GM21447 (cell line): ENCODE measurements at regions not wholly inside any gene's neighbourhood (a gene's known extent, or its start where the extent isn't known, plus 50 kb on each side); places are given as distances from the start of the nearest gene placed in this dataset.
"Not testable (repeated sequence)": the region's sequence is repeated elsewhere in the genome, so short reads cannot be mapped to it uniquely, and the experiment has no call there.

Source experiments
- ATAC-seq: cut with Tn5 transposase; IDR thresholded peaks from one replicate; pipeline ENCODE4 v1.9.1; 2021; ENCODE audit not compliant: unreplicated experiment

DNA sequence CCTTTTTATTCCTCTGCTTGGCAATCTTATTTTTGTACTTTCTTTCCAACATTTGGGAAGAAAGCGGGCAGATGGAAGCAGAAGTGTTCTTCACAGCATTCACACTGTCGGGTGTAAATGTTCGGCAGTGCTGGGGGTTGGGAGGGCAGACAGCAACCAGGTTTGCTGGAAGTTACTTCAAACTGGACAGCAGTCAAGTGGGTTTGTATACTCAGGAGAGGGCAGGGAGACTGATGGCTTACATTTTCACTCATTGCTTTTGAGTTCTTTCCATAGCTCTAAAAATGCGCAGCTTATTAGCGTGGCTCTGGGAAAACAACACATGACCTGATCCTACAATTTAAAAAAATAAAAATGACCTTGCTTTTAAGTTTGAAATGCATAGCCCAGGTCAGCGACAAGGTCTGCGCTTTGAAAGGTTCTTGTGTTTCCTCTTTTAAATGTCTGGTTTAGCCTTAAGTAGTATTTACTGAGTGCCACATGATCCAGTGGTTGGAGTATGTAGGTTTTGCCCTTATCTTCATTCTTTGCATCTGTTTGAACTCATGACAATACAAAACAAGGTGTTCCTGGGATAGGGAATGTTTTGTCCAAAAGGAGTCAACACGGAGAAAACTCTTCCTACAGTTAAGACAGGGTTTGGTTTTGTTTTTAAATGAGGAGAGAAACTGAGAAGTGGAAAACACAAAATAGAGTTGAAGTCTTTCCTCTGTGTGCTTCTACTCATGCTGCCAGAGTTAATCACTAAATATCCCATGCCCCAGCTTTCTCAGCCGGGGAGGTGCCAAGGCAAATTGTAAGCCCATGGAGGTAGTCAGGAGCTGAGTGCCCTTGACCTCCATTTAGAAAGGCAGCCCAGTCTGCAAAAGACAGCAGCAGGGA is 132.7 kb upstream of the DMRT1 start:
- no peak for ATAC-seq

DNA sequence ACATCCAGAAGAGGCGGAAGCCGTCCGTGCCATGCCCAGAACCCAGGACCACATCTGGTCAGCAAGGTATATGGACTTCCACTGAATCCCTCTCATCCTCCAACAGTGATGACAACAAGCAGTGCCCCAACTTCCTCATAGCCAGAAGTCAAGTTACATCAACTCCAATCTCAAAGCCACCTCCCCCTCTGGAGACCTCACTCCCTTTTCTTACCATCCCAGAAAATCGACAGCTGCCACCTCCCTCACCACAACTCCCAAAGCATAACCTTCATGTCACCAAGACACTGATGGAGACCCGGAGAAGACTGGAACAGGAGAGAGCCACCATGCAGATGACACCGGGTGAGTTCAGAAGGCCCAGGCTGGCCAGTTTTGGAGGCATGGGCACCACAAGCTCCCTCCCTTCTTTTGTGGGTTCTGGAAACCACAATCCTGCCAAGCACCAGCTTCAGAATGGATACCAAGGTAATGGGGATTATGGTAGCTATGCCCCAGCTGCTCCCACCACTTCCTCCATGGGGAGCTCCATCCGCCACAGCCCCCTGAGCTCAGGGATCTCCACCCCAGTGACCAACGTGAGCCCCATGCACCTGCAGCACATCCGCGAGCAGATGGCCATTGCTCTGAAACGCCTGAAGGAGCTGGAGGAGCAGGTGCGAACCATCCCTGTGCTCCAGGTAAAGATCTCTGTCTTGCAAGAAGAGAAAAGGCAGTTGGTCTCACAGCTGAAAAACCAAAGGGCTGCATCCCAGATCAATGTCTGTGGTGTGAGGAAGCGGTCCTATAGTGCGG is 130.3 kb upstream of the DMRT1 start:
- no peak for ATAC-seq

DNA sequence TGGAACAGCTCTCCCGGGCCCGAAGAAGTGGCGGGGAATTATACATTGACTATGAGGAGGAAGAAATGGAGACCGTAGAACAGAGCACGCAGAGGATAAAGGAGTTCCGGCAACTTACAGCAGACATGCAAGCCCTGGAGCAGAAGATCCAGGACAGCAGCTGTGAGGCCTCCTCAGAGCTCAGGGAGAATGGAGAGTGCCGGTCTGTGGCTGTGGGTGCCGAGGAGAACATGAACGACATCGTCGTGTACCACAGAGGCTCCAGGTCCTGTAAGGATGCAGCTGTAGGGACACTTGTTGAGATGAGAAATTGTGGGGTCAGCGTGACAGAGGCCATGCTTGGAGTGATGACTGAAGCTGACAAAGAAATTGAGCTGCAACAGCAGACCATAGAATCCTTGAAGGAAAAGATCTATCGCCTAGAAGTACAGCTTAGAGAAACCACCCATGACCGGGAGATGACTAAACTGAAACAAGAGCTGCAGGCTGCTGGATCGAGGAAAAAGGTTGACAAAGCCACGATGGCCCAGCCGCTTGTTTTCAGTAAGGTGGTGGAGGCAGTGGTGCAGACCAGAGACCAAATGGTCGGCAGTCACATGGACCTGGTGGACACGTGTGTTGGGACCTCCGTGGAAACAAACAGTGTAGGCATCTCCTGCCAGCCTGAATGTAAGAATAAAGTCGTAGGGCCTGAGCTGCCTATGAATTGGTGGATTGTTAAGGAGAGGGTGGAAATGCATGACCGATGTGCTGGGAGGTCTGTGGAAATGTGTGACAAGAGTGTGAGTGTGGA is 129.5 kb upstream of the DMRT1 start:
- ATAC-seq: no peak

DNA sequence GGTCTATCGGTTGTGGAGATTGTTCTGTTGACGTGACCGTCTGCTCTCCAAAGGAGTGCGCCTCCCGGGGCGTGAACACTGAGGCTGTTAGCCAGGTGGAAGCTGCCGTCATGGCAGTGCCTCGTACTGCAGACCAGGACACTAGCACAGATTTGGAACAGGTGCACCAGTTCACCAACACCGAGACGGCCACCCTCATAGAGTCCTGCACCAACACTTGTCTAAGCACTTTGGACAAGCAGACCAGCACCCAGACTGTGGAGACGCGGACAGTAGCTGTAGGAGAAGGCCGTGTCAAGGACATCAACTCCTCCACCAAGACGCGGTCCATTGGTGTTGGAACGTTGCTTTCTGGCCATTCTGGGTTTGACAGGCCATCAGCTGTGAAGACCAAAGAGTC is 128.9 kb upstream of the DMRT1 start:
- no peak for ATAC-seq

DNA sequence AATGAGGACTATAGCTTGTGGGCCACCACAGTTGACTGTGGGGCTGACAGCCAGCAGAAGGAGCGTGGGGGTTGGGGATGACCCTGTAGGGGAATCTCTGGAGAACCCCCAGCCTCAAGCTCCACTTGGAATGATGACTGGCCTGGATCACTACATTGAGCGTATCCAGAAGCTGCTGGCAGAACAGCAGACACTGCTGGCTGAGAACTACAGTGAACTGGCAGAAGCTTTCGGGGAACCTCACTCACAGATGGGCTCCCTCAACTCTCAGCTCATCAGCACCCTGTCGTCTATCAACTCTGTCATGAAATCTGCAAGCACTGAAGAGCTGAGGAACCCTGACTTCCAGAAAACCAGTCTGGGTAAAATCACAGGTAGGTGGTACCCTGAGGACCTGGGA is 128.4 kb upstream of the DMRT1 start:
- ATAC-seq: no peak

DNA sequence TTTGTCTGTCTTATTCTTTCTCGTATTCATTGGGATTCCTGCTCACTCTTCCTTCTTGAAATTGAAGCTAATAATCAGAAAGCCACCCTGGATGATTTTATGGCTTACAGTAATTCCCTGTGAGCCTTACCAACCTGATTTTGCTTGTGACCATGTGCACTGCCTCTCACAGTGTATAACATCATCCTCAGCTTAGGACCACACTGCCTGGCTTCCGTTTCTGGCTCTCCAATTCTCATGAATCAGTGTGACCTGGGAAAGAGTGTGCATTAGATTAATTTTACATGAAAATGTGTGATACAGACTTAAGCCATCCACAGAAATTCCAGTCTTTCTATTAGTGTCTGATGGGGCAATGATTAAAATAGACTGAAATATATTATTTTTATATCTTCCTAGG is 126.8 kb upstream of the DMRT1 start:
- no peak for ATAC-seq

DNA sequence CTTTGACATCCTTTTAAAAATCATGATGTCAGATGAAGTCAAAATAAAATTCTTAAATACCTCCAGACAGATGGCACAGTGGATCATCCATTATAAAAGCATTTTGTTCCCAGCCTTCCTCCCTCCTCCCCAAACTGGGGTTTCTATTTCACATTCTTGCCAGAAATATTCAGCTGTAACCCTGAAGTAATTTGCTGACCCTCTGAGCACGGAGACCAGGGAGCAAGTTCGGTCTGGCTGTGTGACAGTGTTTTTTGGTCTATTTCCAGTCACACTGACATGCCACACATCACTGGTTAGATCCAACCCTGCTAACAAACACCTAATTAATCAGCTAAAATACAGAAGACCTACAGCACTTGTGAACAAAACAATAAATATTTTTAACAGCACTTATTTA is 126.2 kb upstream of the DMRT1 start:
- ATAC-seq: no peak

DNA sequence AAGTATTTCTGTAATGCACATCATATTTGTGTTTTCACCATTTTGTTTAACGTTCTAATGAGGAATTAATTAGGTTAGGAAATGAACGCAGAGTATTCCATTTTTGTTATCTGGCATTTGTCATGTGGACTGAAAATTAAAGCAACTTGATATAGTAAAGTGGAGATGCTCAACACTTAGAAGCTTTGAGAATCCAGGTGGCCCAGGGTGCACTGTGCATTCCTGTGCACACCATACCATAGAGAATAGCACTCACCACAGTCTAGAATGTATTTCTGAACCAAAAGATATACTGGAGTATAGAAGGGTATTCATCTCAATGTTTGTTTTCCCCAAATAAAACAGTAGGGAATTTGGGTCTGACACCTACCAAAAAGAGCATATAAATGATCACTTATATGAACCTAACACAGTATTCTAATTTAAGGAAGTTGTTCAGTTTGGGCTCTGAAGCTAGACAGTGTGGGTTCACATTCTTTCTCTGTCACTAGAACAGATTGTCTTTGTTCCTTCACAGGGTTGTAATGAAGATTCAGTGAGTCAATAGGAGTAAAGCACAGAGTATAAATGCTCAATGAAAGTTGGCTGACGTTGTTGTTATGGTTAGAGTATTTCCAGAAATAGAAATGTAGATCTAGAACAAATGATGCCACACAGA is 125.6 kb upstream of the DMRT1 start:
- ATAC-seq: no peak

DNA sequence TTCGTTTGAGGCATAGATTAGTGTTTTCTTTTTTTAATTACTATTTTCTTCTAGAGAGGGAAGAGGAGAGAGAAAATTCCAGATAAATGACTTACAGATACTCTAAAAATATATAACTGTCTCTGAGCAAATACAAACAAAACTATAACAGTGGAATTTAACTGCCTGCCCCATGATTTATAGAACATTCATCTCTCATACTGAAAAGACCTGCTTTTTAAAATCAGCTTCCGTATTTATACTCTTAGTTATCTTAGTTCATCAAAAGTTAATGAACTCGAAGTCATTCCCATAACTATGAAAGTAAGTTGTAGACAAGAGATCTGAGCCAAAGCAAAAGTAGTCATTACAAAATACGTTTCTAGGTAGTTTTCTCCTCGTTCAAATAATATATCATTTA is 123.8 kb upstream of the DMRT1 start:
- no peak for ATAC-seq

DNA sequence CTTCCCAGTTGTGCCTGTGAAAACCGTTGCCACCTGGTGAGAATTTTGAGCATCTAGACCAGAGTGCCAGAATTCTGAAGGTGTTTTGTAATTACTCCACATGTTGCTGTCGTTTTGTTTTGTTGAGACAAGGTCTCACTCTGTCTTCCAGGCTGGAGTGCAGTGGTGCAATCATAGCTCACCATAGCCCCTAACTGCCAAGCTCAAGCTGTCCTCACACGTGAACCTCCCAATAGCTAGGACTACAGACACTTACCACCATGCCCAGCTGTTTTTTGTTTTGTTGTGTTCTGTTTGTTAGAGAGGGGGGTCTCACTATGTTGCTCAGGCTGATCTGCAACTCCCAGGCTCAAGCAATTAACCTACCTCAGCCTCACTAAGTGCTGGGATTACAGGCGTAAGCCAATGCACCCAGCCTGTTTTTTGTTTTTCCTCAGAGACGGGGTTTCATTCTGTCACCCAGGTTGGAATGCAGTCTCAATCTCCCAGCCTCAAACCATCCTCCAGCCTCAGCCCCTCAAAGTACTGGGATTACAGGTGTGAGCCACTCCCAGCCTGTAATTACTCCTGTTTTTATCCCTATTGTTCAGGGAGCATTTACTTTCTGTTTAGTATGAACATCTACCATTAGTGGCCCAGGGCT is 121.1 kb upstream of the DMRT1 start:
- ATAC-seq: no peak

DNA sequence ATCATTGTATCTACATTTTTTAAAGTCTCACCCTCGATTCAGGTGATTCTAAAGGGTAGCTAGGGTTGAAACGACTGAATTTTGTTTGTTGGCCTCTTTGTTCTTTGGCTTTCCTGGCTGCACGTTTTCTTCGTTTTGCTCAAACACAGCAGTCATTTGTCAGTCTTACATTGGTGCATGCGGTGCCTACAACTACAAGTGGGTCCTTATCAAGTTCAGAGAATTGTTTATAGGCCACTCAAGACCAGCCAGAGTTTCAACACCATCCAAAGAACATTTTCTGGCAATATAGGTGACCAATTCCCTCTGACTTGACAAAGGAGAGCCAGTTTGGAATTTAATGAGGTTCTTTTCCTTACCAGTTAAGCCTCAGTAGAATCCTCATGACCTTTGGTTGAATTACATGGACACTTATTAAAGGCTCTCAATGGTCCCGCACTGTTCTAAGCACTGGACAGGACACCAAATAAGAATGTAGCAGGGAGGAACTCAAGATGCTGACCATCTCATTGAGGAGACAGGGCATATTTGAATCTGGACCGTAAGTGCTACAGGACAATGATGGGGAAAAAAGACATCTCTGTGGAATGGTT is 119.0 kb upstream of the DMRT1 start:
- no peak for ATAC-seq

DNA sequence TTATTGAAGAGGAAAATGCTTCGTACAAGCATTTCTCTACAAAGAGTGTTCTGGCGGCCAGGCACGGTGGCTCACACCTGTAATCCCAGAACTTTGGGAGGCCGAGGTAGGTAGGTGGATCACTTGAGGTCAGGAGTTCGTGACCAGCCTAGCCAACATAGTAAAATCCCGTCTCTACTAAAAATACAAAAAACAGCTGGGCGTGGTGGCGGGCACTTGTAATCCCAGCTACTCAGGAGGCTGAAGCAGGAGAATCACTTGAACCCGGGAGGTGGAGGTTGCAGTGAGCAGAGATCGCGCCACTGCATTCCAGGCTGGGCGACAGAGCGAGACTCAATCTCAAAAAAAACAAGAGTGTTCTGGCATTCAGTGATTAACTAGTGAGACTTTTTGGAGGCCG is 117.0 kb upstream of the DMRT1 start:
- ATAC-seq: not testable (repeated sequence)

DNA sequence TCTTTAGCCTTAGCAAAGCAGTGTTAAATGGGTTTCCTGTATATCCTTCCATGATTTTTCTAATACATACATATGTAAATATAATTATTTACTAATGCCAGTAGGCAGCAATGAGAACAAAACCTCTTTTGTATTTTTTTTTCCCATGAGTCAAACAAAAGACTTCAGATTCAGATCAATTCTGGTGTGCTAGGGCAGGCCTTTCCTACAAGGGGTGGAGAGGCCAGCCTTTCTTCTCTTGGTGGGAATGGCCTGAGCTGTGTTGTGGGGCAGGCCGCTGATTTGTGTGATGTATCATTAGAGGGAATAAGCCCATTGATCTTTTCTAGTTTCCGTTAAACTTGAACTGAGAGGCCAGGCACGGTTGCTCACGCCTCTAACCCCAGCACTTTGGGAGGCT is 115.5 kb upstream of the DMRT1 start:
- no peak for ATAC-seq

DNA sequence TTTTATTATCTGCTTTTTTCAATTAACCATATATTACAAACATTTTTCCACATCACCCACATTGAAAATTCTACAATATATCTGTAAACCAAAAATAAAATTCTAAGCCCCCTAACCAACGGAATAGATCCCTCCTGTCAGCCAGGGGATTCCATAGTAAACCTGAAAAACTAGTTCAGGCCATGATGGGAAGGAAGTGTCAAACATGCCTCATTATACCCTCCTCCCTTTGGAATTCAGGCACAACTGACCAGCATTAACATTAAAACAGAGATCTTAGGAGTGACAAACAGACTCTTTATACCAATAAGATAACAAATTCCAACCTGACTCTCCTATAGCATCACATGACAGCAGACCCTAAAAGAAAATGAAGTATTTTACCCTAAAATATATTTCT is 113.7 kb upstream of the DMRT1 start:
- no peak for ATAC-seq

DNA sequence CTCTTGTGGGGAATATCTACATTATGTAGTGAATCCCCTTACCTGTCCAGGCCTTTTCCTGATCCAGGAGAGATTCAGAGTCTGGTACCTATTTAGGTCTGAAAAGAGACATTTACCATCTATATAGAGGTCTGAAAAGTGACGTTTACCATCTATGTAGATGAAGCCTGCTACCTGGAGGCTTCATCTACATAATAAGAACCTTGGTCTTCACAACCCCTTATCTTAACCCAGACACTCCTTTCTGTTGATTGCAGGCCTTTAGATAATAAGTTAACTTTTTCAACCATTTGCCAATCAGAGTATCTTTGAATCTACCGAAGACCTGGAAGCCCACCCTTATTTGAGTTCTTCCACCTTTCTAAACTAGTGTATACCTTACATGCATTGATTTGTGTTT is 113.0 kb upstream of the DMRT1 start:
- ATAC-seq: no peak

DNA sequence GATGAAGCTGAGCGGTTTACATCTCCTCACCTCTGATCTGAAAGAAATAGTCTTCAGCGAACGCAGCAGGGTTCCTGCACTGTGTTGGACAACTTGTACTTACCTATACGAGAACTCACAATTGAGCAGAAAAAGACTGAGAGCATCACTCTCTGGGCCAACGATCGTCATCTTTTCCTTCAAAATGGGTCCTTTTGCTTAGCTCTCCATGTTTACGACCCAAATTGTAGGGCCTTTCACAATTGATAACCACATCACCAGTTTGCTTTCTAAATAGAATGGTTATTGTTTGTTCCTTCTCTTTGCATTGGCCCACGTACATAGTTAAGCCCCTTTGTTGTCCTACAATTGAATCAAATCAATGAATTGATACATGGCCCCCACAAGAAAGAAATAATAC is 110.0 kb upstream of the DMRT1 start:
- ATAC-seq: no peak

DNA sequence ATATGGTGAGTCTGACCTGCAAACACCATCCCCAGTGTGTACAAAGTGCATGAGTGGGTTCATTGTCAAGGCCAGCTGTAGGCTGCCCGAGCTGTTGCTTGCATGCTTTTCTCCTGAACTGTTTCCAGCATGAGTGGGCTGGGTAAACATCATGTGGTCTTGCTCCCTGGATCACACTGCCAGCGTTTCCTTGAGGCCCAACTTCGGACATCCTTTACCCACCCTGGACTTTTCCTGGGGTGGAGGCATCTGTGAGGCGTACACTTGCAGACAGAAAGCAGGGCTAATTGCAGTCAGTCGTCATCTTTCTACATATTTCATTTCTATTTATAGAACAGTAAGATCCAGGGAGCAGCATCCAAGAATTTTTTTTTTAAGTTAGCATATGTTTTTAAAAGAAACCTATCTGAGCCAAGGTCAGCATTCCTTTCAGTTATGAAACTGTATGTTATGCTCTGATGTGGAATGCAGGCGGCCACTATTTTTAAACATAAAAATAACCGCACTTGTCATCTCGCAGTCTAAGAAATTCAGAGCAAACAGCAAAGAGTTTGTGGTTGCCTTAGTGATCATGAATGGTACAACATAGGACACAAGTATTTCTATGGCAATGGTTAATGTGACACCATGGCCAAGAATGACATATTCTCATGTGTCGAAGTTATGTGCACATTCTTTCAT is 106.5 kb upstream of the DMRT1 start:
- ATAC-seq: no peak

DNA sequence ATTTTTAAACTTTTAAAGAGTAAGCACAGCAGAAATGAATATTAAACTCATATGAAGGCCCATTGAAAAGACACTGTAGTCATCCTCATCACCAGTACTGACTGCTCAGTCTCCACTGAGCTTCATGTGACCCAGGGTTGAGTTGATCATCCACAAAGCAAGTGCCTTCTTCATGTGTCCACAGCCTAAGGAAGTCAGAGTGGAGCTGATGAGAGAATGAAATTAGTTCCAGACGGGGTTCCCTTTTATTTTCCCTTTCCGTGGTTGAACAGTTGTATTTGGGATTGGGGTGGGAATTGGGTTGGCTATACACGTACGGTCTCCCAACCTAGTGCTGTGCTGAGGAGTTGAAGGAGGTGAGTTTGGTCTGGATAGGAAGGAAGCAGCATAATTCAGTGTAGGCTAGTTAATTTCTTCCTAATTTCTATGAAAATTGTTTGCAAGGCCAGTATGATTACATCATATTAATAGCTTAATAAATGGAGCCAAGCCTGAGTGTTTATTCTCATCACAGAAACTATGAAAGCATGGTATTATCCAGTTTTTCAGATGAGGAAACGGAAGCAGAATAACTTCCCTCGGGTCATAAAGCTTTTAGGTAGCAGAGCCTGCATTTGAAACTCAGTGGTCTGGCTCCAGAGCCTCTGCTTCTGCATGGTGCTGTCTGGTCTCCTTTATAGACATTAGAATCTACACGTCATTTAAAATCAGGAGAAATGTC is 103.9 kb upstream of the DMRT1 start:
- no peak for ATAC-seq
